B cell (primary cell): ENCODE measurements at regions not wholly inside any gene's neighbourhood (a gene's known extent, or its start where the extent isn't known, plus 50 kb on each side); places are given as distances from the start of the nearest gene placed in this dataset.

Experiments used
- EZH2 ChIP-seq: IDR thresholded peaks from 2 replicates; pipeline ENCODE4 v1.6.1; 2012; ENCODE audit warnings: borderline replicate concordance, low read depth, mild to moderate bottlenecking, moderate library complexity, low read length; ENCODE audit not compliant: insufficient read depth, poor library complexity, severe bottlenecking
- TF ChIP-seq, protein P1 (sequence below): fragments of 200-600 bp; IDR thresholded peaks from one replicate; pipeline ENCODE4 v1.8.0; 2022; ENCODE audit warnings: antibody characterized with exemption, mild to moderate bottlenecking

GRCh38 chr4:15260758-15261157 is 167.1 kb upstream of the C1QTNF7 start:
- TF ChIP-seq, protein P1, sequence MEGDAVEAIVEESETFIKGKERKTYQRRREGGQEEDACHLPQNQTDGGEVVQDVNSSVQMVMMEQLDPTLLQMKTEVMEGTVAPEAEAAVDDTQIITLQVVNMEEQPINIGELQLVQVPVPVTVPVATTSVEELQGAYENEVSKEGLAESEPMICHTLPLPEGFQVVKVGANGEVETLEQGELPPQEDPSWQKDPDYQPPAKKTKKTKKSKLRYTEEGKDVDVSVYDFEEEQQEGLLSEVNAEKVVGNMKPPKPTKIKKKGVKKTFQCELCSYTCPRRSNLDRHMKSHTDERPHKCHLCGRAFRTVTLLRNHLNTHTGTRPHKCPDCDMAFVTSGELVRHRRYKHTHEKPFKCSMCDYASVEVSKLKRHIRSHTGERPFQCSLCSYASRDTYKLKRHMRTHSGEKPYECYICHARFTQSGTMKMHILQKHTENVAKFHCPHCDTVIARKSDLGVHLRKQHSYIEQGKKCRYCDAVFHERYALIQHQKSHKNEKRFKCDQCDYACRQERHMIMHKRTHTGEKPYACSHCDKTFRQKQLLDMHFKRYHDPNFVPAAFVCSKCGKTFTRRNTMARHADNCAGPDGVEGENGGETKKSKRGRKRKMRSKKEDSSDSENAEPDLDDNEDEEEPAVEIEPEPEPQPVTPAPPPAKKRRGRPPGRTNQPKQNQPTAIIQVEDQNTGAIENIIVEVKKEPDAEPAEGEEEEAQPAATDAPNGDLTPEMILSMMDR, result no peak
- TF ChIP-seq EZH2, result no peak
